Fibroblast of lung (primary cell): ENCODE measurements at regions not wholly inside any gene's neighbourhood (a gene's known extent, or its start where the extent isn't known, plus 50 kb on each side); places are given as distances from the start of the nearest gene placed in this dataset.

Experiments
- EZH2 ChIP-seq: IDR thresholded peaks from 2 replicates; pipeline ENCODE4 v1.5.1; 2012; ENCODE audit warnings: low read length, control low read depth, mild to moderate bottlenecking; ENCODE audit errors: missing control alignments
- TF ChIP-seq, protein P1 (sequence below), 2 donors: IDR thresholded peaks in 1 of 2; conservative IDR thresholded peaks in 1 of 2; 1 replicate in 1 of 2; 2 replicates in 1 of 2; pipeline ENCODE4 v1.5.1; 2011 to 2012; ENCODE audit warnings: low read length in 2 of 2, control low read depth in 1 of 2, inconsistent platforms in 1 of 2, low read depth in 1 of 2, mild to moderate bottlenecking in 1 of 2

GRCh38 chr10:44186150-44186549, 198.7 kb downstream of the CXCL12 start:
- TF ChIP-seq, protein P1, sequence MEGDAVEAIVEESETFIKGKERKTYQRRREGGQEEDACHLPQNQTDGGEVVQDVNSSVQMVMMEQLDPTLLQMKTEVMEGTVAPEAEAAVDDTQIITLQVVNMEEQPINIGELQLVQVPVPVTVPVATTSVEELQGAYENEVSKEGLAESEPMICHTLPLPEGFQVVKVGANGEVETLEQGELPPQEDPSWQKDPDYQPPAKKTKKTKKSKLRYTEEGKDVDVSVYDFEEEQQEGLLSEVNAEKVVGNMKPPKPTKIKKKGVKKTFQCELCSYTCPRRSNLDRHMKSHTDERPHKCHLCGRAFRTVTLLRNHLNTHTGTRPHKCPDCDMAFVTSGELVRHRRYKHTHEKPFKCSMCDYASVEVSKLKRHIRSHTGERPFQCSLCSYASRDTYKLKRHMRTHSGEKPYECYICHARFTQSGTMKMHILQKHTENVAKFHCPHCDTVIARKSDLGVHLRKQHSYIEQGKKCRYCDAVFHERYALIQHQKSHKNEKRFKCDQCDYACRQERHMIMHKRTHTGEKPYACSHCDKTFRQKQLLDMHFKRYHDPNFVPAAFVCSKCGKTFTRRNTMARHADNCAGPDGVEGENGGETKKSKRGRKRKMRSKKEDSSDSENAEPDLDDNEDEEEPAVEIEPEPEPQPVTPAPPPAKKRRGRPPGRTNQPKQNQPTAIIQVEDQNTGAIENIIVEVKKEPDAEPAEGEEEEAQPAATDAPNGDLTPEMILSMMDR (conservative IDR thresholded peaks at IDR 0.05 in 1 of 2, IDR thresholded peaks at IDR 0.05 in 1 of 2; ENCODE audit: low read depth in 1 of 2, low read length in 2 of 2): no peak
- no peak for TF ChIP-seq EZH2
